GM18498 (cell line): ENCODE measurements at regions not wholly inside any gene's neighbourhood (a gene's known extent, or its start where the extent isn't known, plus 50 kb on each side); places are given as distances from the start of the nearest gene placed in this dataset.
"Not testable (repeated sequence)": the region's sequence is repeated elsewhere in the genome, so short reads cannot be mapped to it uniquely, and the experiment has no call there.

Source experiments
- ATAC-seq: cut with Tn5 transposase; IDR thresholded peaks from one replicate; pipeline ENCODE4 v1.9.1; 2021; ENCODE audit warnings: mild to moderate bottlenecking, moderate library complexity; ENCODE audit not compliant: unreplicated experiment

- ATAC-seq, result no peak
These were observed 77.6 kb downstream of the SETD4 start for GRCh38 chr21:35982717-35983116.

- no peak for ATAC-seq
These were observed 78.7 kb downstream of the SETD4 start for GRCh38 chr21:35981514-35982070.

- no peak for ATAC-seq
These were observed 79.5 kb downstream of the SETD4 start for GRCh38 chr21:35980821-35981220.

- ATAC-seq, result not testable (repeated sequence)
These were observed 82.5 kb downstream of the SETD4 start for GRCh38 chr21:35977860-35978259.

GRCh38 chr21:35976929-35977328 lies 83.4 kb downstream of the SETD4 start:
- ATAC-seq, result no peak

GRCh38 chr21:35976481-35976880 lies 83.8 kb downstream of the SETD4 start:
- no peak for ATAC-seq

- no peak for ATAC-seq
These were observed 85.6 kb downstream of the SETD4 start for GRCh38 chr21:35974775-35975174.

GRCh38 chr21:35971824-35972223 lies 88.5 kb downstream of the SETD4 start:
- ATAC-seq, result no peak

- no peak for ATAC-seq
These were observed 91.0 kb downstream of the SETD4 start for GRCh38 chr21:35969281-35969680.

- ATAC-seq, result no peak
These were observed 91.8 kb downstream of the SETD4 start for GRCh38 chr21:35968564-35968963.

GRCh38 chr21:35965699-35966098 lies 94.6 kb downstream of the SETD4 start:
- ATAC-seq, result no peak

- ATAC-seq, result no peak
These were observed 96.3 kb downstream of the SETD4 start for GRCh38 chr21:35963920-35964451.

- ATAC-seq, result no peak
These were observed 97.4 kb downstream of the SETD4 start for GRCh38 chr21:35962917-35963316.

GRCh38 chr21:35954066-35954465 lies 106.3 kb downstream of the SETD4 start:
- no peak for ATAC-seq

GRCh38 chr21:35953597-35953996 lies 106.7 kb downstream of the SETD4 start:
- ATAC-seq, result no peak

GRCh38 chr21:35952651-35953340 lies 107.5 kb downstream of the SETD4 start:
- no peak for ATAC-seq

- no peak for ATAC-seq
These were observed 111.3 kb downstream of the SETD4 start for GRCh38 chr21:35948982-35949381.

- no peak for ATAC-seq
These were observed 115.1 kb downstream of the SETD4 start for GRCh38 chr21:35945089-35945671.

GRCh38 chr21:35943752-35944151 lies 116.6 kb downstream of the SETD4 start:
- no peak for ATAC-seq

GRCh38 chr21:35942211-35943144 lies 117.8 kb downstream of the SETD4 start:
- ATAC-seq, result no peak
